HG03521 (cell line): ENCODE measurements at regions not wholly inside any gene's neighbourhood (a gene's known extent, or its start where the extent isn't known, plus 50 kb on each side); places are given as distances from the start of the nearest gene placed in this dataset.
"Not testable (repeated sequence)": the region's sequence is repeated elsewhere in the genome, so short reads cannot be mapped to it uniquely, and the experiment has no call there.

ENCODE experiments used
- ATAC-seq: cut with Tn5 transposase; IDR thresholded peaks from one replicate; pipeline ENCODE4 v1.9.1; 2021; ENCODE audit warnings: mild to moderate bottlenecking, moderate library complexity; ENCODE audit not compliant: unreplicated experiment

GRCh38 chrX:65888150-65888549 lies 151.7 kb downstream of the VSIG4 start:
- ATAC-seq: not testable (repeated sequence)

GRCh38 chrX:65883556-65883955 lies 156.3 kb downstream of the VSIG4 start:
- ATAC-seq: no peak

- ATAC-seq: no peak
These were observed 159.7 kb downstream of the VSIG4 start for GRCh38 chrX:65879977-65880799.

- no peak for ATAC-seq
These were observed 161.4 kb downstream of the VSIG4 start for GRCh38 chrX:65878456-65878855.

- no peak for ATAC-seq
These were observed 161.9 kb downstream of the VSIG4 start for GRCh38 chrX:65877953-65878352.

- ATAC-seq: not testable (repeated sequence)
These were observed 164.3 kb downstream of the VSIG4 start for GRCh38 chrX:65875614-65876013.

GRCh38 chrX:65874765-65875164 lies 165.1 kb downstream of the VSIG4 start:
- no peak for ATAC-seq

GRCh38 chrX:65874110-65874509 lies 165.8 kb downstream of the VSIG4 start:
- ATAC-seq: no peak

- no peak for ATAC-seq
These were observed 166.5 kb downstream of the VSIG4 start for GRCh38 chrX:65873385-65873784.

- no peak for ATAC-seq
These were observed 168.1 kb downstream of the VSIG4 start for GRCh38 chrX:65871671-65872311.

GRCh38 chrX:65870544-65870943 lies 169.3 kb downstream of the VSIG4 start:
- not testable (repeated sequence) for ATAC-seq

GRCh38 chrX:65866773-65867172 lies 173.1 kb downstream of the VSIG4 start:
- no peak for ATAC-seq

GRCh38 chrX:65866146-65866545 lies 173.7 kb downstream of the VSIG4 start:
- peak; percentile 84 for ATAC-seq

GRCh38 chrX:65862638-65863037 lies 177.2 kb downstream of the VSIG4 start:
- ATAC-seq: no peak

- no peak for ATAC-seq
These were observed 180.6 kb downstream of the VSIG4 start for GRCh38 chrX:65859299-65859698.

- not testable (repeated sequence) for ATAC-seq
These were observed 185.4 kb downstream of the VSIG4 start for GRCh38 chrX:65854437-65854836.

GRCh38 chrX:65851306-65851705 lies 183.9 kb downstream of the MSN start:
- ATAC-seq: not testable (repeated sequence)

- not testable (repeated sequence) for ATAC-seq
These were observed 183.4 kb downstream of the MSN start for GRCh38 chrX:65850821-65851220.

GRCh38 chrX:65846974-65847373 lies 179.5 kb downstream of the MSN start:
- no peak for ATAC-seq

GRCh38 chrX:65841263-65841662 lies 173.8 kb downstream of the MSN start:
- no peak for ATAC-seq

GRCh38 chrX:65838674-65839073 lies 171.2 kb downstream of the MSN start:
- ATAC-seq: no peak

- ATAC-seq: no peak
These were observed 170.6 kb downstream of the MSN start for GRCh38 chrX:65837875-65838549.
